OCI-LY7 (cell line): ENCODE measurements at regions not wholly inside any gene's neighbourhood (a gene's known extent, or its start where the extent isn't known, plus 50 kb on each side); places are given as distances from the start of the nearest gene placed in this dataset.

Source experiments
- BruUV-seq: library from RNA; stranded (reverse); fragments of 400-500 nt; replicated peaks from 2 replicates; lab custom pipeline; 2021; lab: Mats Ljungman, UMichigan
- CTCF ChIA-PET: fragments of 300-600 bp; sonication (Branson Sonifier 250); formaldehyde crosslinking; loops from one replicate; lab custom pipeline; 2022; ENCODE audit warnings: antibody characterized with exemption; ENCODE audit not compliant: unreplicated experiment; lab: Charles Lee
- POLR2A ChIA-PET: fragments of 300-600 bp; sonication (Branson Sonifier 250); formaldehyde crosslinking; loops from one replicate; lab custom pipeline; 2022; ENCODE audit warnings: antibody characterized with exemption; lab: Charles Lee
- DNase-seq: peaks from one replicate; pipeline ENCODE4 v3.0.0-alpha.2; 2015; ENCODE audit warnings: low spot score
- H2AFZ ChIP-seq: fragments of 200-600 bp; sonication (generic), shearing (Covaris generic); 2 replicates; pipeline ENCODE4 v1.6.1; 2014; ENCODE audit warnings: mild to moderate bottlenecking, antibody characterized with exemption, low read length, moderate library complexity
- H3K27ac ChIP-seq: fragments of 200-600 bp; sonication (generic); 2 replicates; pipeline ENCODE4 v1.5.1; 2014; ENCODE audit warnings: mixed run types, low read depth, mild to moderate bottlenecking, moderate library complexity, low read length, inconsistent platforms; ENCODE audit not compliant: poor library complexity, severe bottlenecking
- H3K36me3 ChIP-seq: fragments of 200-600 bp; sonication (generic); 2 replicates; pipeline ENCODE4 v1.6.1; 2014; ENCODE audit warnings: mild to moderate bottlenecking, antibody characterized with exemption, low read length, moderate library complexity, mixed read lengths; ENCODE audit not compliant: insufficient read depth
- H3K4me1 ChIP-seq: fragments of 200-600 bp; sonication (generic); 2 replicates; pipeline ENCODE4 v1.5.1; 2014; ENCODE audit warnings: mild to moderate bottlenecking, low read length; ENCODE audit not compliant: insufficient read depth, poor library complexity, severe bottlenecking
- H3K4me2 ChIP-seq: fragments of 200-600 bp; sonication (generic); 2 replicates; pipeline ENCODE4 v1.6.1; 2014; ENCODE audit warnings: mild to moderate bottlenecking, low read length
- H3K4me3 ChIP-seq: fragments of 200-600 bp; sonication (generic); 2 replicates; pipeline ENCODE4 v1.5.1; 2014; ENCODE audit warnings: mild to moderate bottlenecking, low read depth, low read length; ENCODE audit not compliant: poor library complexity, severe bottlenecking
- H3K79me2 ChIP-seq: fragments of 200-600 bp; sonication (generic); 2 replicates; pipeline ENCODE4 v1.6.1; 2016; ENCODE audit warnings: low read depth, mild to moderate bottlenecking, low read length, moderate library complexity, mixed read lengths; ENCODE audit not compliant: insufficient read depth
- H3K9me2 ChIP-seq: fragments of 200-600 bp; sonication (generic); 2 replicates; pipeline ENCODE4 v1.6.1; 2016; ENCODE audit warnings: mild to moderate bottlenecking, low read length, mixed read lengths; ENCODE audit not compliant: insufficient read depth
- H3K9me3 ChIP-seq: fragments of 200-600 bp; sonication (generic); 2 replicates; pipeline ENCODE4 v1.6.1; 2014; ENCODE audit warnings: mild to moderate bottlenecking, mixed run types, low read length, mixed read lengths
- H4K20me1 ChIP-seq: fragments of 200-600 bp; sonication (generic); 2 replicates; pipeline ENCODE4 v1.6.1; 2014; ENCODE audit warnings: mild to moderate bottlenecking, antibody characterized with exemption, low read length, moderate library complexity, mixed read lengths; ENCODE audit not compliant: insufficient read depth
- EZH2phosphoT487 ChIP-seq: fragments of 200-600 bp; sonication (generic); IDR thresholded peaks from 2 replicates; pipeline ENCODE4 v1.6.1; 2018; ENCODE audit warnings: low read depth, borderline replicate concordance, mild to moderate bottlenecking, mixed run types, antibody characterized with exemption, low read length, moderate library complexity, mixed read lengths
- intact Hi-C: fragments of 100-400 bp; cut with micrococcal nuclease; formaldehyde crosslinking; loops from one replicate; pipeline ENCODE4 v1.10.0; 2022; ENCODE audit not compliant: unreplicated experiment
- TF ChIP-seq, protein P1 (sequence below): fragments of 200-600 bp; sonication (generic); conservative IDR thresholded peaks from 2 replicates; pipeline ENCODE4 v1.5.1; 2014; ENCODE audit warnings: mild to moderate bottlenecking, antibody characterized with exemption, low read length, moderate library complexity, mixed read lengths

- H3K79me2 ChIP-seq = no peaks in the 10 kb centered on the region
- ChIA-PET POLR2A (no interaction called here), CTCF (no interaction called here)
- H3K36me3 ChIP-seq = no peaks in the 10 kb centered on the region
- H3K4me2 ChIP-seq = no peak overlapping the region
- no peak for DNase-seq
- no peaks in the 10 kb centered on the region for H4K20me1 ChIP-seq
- no TSS peak for BruUV-seq
- no peaks in the 10 kb centered on the region for H3K9me2 ChIP-seq
- no peaks in the 10 kb centered on the region for H3K9me3 ChIP-seq
- no peak overlapping the region for H2AFZ ChIP-seq
- intact Hi-C loops = no loop called here
- H3K4me3 ChIP-seq = no peak overlapping the region
- H3K27ac ChIP-seq = no peak overlapping the region
- H3K4me1 ChIP-seq = no peaks in the 10 kb centered on the region
- TF ChIP-seq EZH2phosphoT487 = no peak
- TF ChIP-seq, protein P1, sequence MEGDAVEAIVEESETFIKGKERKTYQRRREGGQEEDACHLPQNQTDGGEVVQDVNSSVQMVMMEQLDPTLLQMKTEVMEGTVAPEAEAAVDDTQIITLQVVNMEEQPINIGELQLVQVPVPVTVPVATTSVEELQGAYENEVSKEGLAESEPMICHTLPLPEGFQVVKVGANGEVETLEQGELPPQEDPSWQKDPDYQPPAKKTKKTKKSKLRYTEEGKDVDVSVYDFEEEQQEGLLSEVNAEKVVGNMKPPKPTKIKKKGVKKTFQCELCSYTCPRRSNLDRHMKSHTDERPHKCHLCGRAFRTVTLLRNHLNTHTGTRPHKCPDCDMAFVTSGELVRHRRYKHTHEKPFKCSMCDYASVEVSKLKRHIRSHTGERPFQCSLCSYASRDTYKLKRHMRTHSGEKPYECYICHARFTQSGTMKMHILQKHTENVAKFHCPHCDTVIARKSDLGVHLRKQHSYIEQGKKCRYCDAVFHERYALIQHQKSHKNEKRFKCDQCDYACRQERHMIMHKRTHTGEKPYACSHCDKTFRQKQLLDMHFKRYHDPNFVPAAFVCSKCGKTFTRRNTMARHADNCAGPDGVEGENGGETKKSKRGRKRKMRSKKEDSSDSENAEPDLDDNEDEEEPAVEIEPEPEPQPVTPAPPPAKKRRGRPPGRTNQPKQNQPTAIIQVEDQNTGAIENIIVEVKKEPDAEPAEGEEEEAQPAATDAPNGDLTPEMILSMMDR = no peak
Observed at GRCh38 chr11:116314006-116314405, 458.8 kb downstream of the BUD13 start.

DNA sequence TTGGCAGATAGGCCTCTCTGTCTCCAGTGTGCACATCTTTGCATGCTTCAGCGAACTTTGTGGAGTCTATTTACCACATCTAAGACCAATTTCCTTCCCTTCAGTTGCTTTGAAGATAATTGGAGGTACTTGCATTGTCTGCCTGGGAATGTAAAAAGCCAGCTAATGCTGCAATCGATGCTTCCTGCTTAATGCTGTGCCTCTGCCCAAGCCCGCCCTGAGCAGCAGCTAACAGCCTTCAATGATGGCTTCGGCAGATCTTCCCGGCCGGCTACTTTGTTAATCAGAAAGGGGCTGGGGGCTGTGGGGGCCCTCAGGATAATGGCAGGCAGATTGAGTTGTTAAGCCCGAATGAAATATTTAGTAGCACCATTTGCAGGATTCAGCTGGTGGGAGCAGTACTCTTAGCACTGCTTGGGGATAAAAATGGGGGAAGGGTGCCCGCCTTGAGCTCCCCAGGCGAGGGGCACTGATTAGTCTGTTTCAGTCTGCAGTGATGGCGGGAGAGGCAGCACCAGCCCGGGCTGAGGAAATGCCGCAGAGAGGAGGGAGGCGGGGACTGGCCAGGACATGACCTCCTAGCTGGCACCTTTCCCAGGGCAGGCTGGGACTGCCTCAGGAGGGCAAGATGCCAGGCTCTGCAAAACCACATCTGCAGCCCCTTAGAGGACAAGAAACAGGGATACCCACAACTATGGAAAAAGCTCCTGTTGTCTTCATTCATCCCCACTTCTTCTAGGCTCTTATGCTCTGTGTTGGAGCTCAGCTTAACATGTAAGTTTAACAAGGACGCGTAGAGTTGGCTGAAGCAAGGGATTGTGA, 460.0 kb downstream of the BUD13 start:
- no peaks in the 10 kb centered on the region for H4K20me1 ChIP-seq
- no peak for DNase-seq
- H3K4me3 ChIP-seq = no peak overlapping the region
- no peaks in the 10 kb centered on the region for H3K9me3 ChIP-seq
- no peak overlapping the region for H3K4me2 ChIP-seq
- ChIA-PET CTCF (interaction anchor here (0.5 kb wide), 1 partner anchor 1740 kb away, joined by 4 read pairs; no protein-coding TSS in a partner anchor), POLR2A (no interaction called here)
- BruUV-seq = no TSS peak
- no peaks in the 10 kb centered on the region for H3K9me2 ChIP-seq
- H3K4me1 ChIP-seq = no peaks in the 10 kb centered on the region
- H3K27ac ChIP-seq = no peak overlapping the region
- TF ChIP-seq, protein P1 = no peak
- TF ChIP-seq EZH2phosphoT487 = no peak
- no peaks in the 10 kb centered on the region for H3K79me2 ChIP-seq
- H2AFZ ChIP-seq = no peak overlapping the region
- no peaks in the 10 kb centered on the region for H3K36me3 ChIP-seq
- intact Hi-C loops = no loop called here

GRCh38 chr11:116311206-116311605, 461.6 kb downstream of the BUD13 start:
- Histone ChIP-seq H3K4me3 (no peak overlapping the region), H2AFZ (no peak overlapping the region), H3K79me2 (no peaks in the 10 kb centered on the region), H3K9me3 (no peaks in the 10 kb centered on the region), H3K27ac (no peak overlapping the region), H3K36me3 (no peaks in the 10 kb centered on the region), H3K9me2 (no peaks in the 10 kb centered on the region), H3K4me2 (no peak overlapping the region), H4K20me1 (no peaks in the 10 kb centered on the region), H3K4me1 (no peaks in the 10 kb centered on the region)
- DNase-seq = no peak
- ChIA-PET CTCF (no interaction called here), POLR2A (no interaction called here)
- no peak for TF ChIP-seq EZH2phosphoT487
- TF ChIP-seq, protein P1 = no peak
- no TSS peak for BruUV-seq
- intact Hi-C loops = no loop called here
